IPS-15b (cell line): ENCODE measurements at regions not wholly inside any gene's neighbourhood (a gene's known extent, or its start where the extent isn't known, plus 50 kb on each side); places are given as distances from the start of the nearest gene placed in this dataset.

Source experiments
- H3K27me3 ChIP-seq: one replicate; pipeline ENCODE4 v1.6.1; 2013; ENCODE audit warnings: low read length; ENCODE audit not compliant: control insufficient read depth, insufficient read depth
- H3K36me3 ChIP-seq: one replicate; pipeline ENCODE4 v1.6.1; 2013; ENCODE audit warnings: low read length; ENCODE audit not compliant: control insufficient read depth, insufficient read depth
- H3K4me1 ChIP-seq: one replicate; pipeline ENCODE4 v1.6.1; 2013; ENCODE audit warnings: mild to moderate bottlenecking, low read length; ENCODE audit not compliant: control insufficient read depth, insufficient read depth
- H3K4me3 ChIP-seq: one replicate; pipeline ENCODE4 v1.5.1; 2013; ENCODE audit warnings: low read depth, low read length
- H3K9ac ChIP-seq: one replicate; pipeline ENCODE4 v1.6.1; 2013; ENCODE audit warnings: low read depth, mild to moderate bottlenecking, low read length
- H3K9me3 ChIP-seq: one replicate; pipeline ENCODE4 v1.6.1; 2013; ENCODE audit warnings: mild to moderate bottlenecking, low read length; ENCODE audit not compliant: control insufficient read depth, insufficient read depth

DNA sequence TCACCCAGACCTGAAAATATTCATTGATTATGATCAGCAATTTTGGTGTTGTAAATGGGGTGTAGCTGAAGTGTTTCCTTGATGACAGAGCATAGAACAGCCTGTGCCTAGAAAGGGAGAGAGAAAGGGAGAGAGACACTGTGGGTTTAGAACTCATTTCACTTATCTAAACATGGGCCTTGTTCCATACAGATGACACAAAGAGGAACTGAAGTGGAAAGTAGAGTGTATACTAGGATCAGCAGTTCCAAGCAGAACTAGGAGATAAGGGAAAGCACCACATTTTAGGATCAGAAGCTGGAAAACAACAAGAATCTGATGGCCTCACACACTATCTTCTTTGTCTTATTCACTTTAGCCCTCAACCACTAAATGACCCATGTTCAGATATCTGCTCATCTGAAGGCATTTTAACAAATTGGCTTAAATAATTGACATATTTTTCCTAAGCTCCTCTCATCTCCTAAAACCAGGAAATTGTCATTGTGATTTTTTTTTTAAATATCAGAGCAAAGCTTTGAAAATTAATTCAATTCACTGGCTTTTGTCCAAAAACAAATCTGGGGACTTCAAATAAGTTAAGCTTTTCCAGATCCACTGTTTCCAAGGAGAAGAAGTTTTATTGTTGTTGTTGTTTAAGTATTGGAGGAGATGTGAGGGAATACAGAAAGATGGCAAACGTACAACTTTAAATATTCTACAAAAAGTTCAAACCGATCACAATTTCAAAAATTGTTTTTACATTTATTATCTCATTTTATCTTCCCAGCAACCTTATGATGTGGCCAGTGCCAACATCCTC is 103.8 kb downstream of the LYPLAL1 start:
- Histone ChIP-seq H3K9me3 (no peaks in the 10 kb centered on the region), H3K36me3 (no peaks in the 10 kb centered on the region), H3K4me1 (no peaks in the 10 kb centered on the region), H3K4me3 (no peak overlapping the region), H3K27me3 (no peaks in the 10 kb centered on the region), H3K9ac (no peak overlapping the region)

DNA sequence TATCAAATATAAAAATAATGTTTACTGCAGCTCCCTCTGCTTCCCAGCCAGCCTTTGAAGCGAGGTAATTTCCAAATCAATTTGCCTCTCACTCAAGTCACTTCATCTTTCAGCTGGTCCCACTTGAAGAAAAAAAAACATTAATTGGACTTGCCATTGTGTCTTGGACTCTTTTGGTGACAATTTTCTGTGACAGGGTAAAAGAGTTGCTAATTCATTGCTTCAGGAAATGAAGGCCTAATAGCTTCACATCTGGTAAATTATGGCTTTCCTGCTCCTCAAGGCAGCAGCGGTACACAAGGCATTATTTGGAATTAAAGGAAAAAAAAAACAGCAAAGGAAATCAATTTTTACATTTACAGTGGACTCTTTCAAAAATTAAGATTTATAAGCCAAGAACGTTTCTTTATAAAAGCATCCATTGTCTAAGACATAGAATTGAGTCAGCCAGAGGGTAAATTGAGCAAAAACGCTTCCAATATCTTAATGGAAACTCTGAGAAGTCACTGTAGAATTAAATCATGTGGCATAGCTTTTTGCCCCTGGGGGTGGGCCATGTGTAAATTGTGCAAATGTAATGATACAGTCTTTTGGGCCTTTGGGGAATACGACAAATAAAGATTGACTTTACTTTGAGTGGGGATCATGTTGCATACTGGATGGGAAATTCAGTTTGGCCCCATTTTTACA is 102.5 kb downstream of the LYPLAL1 start:
- Histone ChIP-seq H3K4me1 (no peaks in the 10 kb centered on the region), H3K9me3 (no peaks in the 10 kb centered on the region), H3K4me3 (no peak overlapping the region), H3K27me3 (no peaks in the 10 kb centered on the region), H3K36me3 (no peaks in the 10 kb centered on the region), H3K9ac (no peak overlapping the region)

DNA sequence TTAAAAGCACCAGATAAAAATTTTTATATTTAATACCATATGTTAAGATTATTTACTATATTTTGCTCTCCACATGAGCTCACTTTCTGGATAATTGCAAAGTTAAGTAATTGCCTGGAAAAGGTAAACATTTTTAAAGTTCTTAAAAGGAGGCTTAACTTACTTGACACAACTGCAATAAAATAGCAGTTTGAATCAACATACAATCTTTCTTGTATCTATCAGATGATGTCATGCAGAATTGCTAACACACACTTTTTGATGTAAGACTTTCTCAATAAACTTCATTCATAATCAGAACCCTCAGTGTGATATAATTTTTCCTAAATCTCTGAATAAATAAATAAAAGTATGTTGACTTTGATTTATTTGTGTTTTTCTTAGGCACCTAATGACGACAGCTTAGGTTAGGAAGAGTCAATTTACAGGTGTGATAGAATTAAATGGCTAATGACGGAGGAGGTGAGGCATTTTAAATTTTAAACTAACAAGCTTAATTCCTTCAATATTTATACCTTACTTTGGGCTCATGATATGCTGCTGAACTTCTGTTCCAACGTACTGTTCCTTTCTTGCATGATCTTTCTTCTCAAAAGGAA is 99.5 kb downstream of the LYPLAL1 start:
- Histone ChIP-seq H3K4me3 (no peak overlapping the region), H3K27me3 (no peaks in the 10 kb centered on the region), H3K4me1 (no peaks in the 10 kb centered on the region), H3K36me3 (no peaks in the 10 kb centered on the region), H3K9me3 (no peaks in the 10 kb centered on the region), H3K9ac (no peak overlapping the region)

DNA sequence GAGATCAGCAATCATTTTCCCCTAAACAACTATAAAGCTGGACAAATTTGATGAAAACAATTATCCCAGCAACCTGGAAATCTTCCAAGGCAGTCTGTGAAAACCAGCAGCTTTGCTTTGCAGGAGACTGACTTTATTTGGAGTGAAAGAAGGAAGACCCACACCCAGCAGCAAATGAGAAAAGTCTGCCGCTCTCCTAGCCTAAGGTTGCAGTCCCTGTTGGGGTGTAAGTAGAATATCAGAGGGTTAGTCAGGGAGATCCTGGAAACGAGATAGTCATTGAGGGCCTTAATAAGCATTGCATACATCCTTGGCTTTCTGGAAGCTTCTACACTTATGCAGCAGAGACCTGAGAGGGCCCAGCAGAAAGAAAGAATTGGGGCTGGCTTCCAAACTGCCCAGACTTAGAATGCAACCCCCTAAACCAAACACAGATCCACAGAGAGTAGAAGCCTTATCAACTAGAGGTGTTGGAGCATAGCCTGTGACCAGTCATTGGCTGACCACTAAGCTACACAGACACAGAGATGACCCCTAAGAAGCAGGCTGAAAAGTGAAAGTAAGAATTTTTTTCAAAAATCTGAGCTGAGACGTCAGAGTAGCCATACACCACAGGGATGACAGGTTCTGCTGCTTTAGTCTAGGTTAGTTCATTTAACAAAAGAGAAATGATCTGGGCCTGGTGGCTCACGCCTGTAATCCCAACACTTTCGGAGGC is 98.3 kb downstream of the LYPLAL1 start:
- Histone ChIP-seq H3K4me3 (no peak overlapping the region), H3K36me3 (no peaks in the 10 kb centered on the region), H3K4me1 (no peaks in the 10 kb centered on the region), H3K9ac (no peak overlapping the region), H3K9me3 (no peaks in the 10 kb centered on the region), H3K27me3 (no peaks in the 10 kb centered on the region)

DNA sequence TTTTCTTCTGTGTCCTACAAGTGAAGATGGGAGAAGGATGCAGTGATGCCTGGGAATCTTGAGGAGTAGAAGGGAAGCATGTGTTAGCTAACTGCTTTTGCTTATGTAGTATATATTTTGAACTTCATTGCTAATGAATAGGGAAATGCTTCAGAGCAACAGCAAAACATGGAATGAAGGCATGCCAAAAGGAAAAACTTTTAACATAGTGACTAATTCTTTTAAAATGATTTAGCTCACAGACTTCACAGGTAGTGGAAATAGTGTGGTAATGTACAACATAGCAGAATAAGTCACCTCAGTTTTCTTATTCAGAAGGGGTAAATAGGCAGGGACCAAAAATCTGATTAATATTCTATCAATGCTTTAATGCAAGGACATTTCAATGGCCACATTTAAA is 95.5 kb downstream of the LYPLAL1 start:
- Histone ChIP-seq H3K9ac (no peak overlapping the region), H3K9me3 (no peaks in the 10 kb centered on the region), H3K4me1 (peaks cover 10% of the 10 kb centered on the region), H3K27me3 (no peaks in the 10 kb centered on the region), H3K4me3 (no peak overlapping the region), H3K36me3 (no peaks in the 10 kb centered on the region)

DNA sequence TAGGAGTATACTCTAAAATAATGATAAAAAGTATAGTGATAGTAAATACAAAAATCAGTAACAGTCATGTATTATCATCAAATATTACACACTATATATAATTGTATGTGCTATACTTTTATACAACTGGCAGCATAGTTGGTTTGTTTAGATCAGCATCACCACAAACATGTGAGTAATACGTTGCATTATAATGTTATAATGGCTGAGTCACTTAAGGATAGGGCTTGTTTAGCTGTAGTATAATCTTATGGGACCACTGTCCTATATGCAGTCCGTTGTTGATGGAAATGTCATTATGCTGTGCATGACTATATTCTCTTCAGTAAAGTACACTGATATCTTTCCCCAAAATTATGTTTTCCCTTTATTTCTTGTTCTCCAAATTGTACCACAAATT is 92.8 kb downstream of the LYPLAL1 start:
- Histone ChIP-seq H3K4me1 (peaks cover 12% of the 10 kb centered on the region), H3K4me3 (no peak overlapping the region), H3K27me3 (no peaks in the 10 kb centered on the region), H3K9ac (no peak overlapping the region), H3K36me3 (no peaks in the 10 kb centered on the region), H3K9me3 (no peaks in the 10 kb centered on the region)

DNA sequence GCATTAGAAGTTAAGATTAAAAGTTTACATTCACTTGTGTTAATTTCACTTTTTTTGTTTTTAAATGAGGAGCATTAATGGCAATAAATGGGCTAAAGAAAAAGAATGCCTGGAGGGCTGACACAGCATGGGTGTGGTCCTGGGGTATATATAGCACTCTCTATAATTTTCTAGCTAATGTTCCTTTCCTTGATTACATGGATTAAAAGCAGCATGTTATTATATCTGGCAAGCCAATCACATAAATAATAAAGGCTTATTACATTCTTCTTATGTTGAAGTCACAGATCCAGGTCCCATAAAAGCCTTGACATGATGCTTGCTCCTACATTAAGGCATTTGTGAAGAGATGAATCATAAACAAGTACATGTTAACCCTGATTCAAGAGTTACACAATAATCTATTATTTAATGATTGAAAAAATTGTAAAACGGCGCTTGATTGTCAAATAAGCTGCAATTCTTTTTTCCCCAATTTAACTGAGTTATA is 91.4 kb downstream of the LYPLAL1 start:
- H3K27me3 ChIP-seq = no peaks in the 10 kb centered on the region
- H3K4me3 ChIP-seq = no peak overlapping the region
- H3K9ac ChIP-seq = no peak overlapping the region
- H3K4me1 ChIP-seq = peaks cover 12% of the 10 kb centered on the region
- H3K36me3 ChIP-seq = no peaks in the 10 kb centered on the region
- H3K9me3 ChIP-seq = no peaks in the 10 kb centered on the region

DNA sequence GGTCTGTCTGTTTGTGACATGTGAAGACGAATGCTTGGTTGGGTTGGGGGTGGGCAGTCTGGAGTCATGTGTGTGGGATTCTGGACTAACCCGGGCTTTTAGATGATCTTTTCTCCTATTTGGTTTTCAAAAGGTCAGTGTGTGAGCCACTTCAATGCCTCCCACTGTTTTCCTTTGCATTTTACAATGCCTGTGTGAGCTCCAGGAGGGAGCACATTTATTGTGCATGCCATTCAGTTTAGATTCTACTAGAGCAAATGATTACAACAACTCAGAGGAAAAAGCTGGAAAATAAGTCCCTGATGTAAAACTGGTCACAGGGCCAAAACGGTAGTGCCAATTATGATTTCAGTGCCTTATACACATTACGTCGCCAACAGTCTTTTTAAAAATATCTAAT is 90.9 kb downstream of the LYPLAL1 start:
- Histone ChIP-seq H3K27me3 (no peaks in the 10 kb centered on the region), H3K4me1 (peaks cover 12% of the 10 kb centered on the region), H3K36me3 (no peaks in the 10 kb centered on the region), H3K9ac (no peak overlapping the region), H3K9me3 (no peaks in the 10 kb centered on the region), H3K4me3 (no peak overlapping the region)
